NAMALWA (cell line): ENCODE measurements at regions not wholly inside any gene's neighbourhood (a gene's known extent, or its start where the extent isn't known, plus 50 kb on each side); places are given as distances from the start of the nearest gene placed in this dataset.

Source experiments
- DNase-seq: peaks from one replicate; pipeline ENCODE4 v3.0.0-alpha.2; 2015; ENCODE audit warnings: low spot score

DNA sequence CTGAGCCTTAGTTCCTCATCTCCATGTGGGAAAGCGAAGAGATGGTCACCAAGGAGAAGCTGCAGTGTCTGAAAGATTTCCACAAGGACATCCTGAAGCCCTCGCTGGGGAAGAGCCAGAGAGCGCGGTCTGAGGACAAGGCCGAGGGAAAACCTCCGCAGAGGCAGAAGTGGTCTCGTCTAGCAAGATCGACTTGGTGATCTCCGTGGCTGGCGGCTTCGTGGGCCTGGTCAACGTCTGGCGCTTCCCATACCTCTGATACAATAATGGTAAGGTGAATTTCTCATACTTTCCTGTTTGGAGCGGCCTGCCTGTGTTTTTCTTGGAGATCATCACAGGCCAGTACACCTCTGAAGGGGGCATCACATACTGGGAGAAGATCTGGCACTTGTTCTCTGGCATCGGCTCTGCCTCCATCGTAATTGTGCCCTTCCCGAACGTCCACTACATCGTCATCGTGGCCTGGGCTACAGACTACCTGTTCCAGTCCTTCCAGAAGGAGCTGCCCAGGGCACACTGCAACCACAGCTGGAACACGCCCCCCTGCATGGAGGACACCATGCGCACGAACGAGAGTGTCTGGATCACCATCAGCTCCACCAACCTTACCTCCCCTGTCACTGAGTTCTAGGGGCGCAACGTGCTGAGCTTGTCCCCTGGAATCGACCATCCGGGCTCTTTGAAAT lies 841.1 kb upstream of the TMPRSS15 start:
- DNase-seq: no peak

DNA sequence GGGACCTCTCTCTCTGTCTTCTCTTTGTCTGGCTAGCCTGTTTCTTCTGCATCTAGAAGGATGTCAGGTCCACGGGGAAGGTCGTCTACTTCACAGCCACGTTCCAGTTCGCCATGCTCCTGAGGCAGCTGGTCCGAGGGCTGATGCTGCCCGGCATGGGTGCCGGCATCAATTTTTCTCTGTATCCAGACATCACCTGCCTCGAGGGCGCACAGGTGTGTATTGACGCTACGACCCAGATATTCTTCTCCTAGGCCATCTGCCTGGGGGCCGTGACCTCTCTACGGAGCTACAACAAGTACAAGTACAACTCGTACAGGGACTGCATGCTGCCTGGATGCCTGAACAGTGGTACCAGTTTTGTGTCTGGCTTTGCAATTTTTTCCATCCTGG lies 841.6 kb upstream of the TMPRSS15 start:
- no peak for DNase-seq

DNA sequence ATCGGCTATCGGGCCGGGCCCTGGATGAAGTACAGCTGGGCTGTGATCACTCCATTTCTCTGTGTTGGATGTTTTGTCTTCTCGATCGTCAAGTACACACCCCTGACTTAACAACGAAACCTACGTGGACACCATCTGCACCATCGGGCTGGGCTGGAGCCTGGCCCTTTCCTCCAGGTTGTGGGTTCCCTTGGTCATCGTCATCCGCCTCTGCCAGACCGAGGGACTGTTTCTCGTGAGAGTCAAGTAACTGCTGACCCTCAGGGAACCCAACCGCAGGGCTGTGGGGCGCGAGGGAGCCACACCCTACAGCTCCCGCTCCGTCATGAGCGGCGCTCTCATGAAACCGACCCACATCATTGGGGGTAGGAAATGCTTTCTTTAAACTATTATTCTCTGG lies 842.4 kb upstream of the TMPRSS15 start:
- no peak for DNase-seq

DNA sequence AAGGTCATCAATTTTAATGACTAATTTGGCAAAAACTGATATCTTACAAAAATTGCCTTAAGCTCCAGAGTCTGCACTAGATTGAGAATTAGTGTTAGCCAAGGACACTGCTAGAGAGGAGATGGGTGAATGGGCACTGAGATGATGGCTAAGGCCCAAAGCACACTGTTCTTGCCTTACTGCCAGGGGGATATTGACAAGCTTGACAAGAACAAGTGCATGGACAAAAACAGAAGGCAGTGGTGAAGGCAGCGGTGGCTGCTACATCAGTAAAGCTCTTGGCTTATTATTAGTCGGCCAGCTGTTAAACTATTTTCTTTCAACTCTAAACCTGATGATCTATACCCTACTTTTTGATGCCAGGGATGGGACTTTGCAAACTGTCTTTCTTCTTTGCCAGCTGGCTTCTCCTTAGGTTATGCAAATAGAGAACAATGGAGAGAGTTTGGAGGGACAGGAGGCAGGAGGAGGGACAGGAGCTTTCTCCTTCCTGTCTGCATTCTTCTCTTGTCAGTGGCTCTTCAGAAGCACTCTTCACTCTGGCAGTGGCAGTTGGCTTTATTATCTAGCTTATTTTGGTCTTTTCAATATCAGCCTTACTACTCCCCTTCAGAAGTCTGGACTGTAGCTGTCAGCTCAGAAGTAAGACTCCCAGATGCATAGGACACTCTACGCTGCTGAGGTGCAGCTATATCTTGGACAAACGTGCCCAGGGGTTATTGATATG lies 853.5 kb upstream of the TMPRSS15 start:
- DNase-seq: no peak

DNA sequence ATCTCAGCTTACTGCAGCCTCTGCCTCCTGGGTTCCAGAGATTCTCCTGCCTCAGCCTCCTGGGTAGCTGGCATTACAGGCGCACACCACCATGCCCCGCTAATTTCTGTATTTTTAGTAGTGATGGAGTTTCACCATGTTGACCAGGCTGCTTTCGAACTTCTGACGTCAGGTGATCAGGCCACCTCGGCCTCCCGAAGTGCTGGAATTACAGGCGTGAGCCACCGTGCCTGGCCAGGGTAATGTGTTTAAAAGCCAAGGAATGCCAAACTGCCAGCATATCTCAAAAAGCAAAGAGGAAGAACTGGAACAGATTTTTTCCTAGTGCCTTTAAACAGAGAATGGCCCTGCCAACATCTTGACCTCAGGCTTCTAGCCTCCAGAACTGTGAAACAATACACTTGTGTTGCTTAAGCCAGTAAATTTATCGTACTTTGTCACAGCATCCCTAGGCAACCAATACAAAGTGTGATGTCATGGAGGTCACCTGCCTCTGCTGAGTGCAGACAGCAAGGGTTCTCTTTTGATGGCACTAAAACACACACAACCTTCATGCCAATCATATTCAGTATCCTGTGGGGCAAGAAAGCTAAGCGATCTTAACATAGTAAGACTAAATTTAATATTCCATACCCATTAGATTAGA lies 858.3 kb upstream of the TMPRSS15 start:
- DNase-seq: no peak

DNA sequence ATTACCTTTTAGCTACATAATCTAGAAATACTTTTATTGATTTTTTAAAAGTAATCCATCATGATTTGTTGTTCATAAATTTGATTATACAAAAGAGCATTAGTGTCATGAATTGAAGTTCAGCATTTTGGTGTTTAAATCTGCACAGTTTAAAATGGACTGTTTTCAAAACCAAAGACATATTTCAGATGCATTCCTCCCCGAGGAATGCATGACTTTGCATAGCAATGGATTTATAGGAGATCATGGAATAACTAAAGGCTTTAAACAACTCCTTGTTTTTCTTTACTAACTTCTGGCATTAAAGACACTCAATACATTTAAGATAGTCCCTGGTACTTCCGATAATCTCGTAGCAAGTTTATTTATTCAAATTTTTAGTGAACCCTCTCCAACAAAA lies 863.1 kb upstream of the TMPRSS15 start:
- DNase-seq: no peak

DNA sequence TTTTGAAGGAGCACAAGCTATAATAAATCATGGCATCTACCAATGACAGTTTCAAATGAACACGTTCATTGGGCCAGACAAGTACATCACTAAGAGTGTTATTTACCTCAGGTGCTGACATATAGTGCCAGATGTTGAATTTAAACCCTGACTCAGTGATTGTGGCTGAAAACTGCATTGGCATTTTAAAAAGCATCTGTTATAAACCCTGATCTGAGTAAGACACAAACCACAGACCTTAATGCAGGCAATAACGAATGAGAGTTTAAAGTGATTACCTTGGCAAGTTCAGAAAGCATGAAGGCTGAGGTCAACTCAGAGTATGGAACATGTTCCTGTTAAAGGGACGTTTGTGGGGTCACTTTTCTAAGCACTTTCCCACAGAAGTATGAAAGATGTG lies 865.1 kb upstream of the TMPRSS15 start:
- DNase-seq: no peak

DNA sequence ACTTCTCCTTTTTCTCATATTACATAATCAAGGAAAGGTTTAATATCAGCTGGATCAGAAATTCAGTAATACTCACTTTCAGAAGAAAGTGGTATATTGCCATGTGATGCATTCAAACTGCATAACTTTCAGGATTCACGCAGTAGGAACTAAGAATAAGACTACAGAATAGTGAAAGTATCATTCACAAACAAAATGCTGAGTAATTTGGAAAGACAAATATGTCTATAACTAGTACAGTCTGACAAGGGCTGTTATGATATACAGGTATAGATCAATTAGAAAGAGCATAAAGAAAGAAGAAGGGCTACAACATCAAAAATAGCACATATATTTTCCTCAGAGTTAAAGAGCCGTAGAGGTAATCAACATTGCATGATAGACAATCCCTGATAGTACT lies 871.5 kb upstream of the TMPRSS15 start:
- no peak for DNase-seq

DNA sequence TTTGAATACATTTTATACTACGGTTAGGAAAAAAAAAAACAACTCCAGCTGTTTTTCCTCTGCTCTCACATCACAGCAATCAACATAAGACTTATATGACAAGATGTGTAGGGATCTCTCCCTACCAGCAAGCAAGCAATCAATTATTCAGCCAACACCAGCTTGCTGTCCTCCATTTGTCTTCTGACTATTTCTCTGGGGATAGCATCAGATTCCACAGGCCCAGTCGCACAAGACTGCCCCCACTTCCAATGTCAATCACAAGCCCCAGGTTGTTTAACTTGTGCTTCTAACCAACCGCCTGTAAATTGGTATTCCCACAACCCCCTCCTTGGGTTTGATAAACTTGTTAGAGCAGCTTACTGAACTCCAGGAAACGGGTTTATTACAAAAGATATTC lies 873.1 kb upstream of the TMPRSS15 start:
- no peak for DNase-seq

DNA sequence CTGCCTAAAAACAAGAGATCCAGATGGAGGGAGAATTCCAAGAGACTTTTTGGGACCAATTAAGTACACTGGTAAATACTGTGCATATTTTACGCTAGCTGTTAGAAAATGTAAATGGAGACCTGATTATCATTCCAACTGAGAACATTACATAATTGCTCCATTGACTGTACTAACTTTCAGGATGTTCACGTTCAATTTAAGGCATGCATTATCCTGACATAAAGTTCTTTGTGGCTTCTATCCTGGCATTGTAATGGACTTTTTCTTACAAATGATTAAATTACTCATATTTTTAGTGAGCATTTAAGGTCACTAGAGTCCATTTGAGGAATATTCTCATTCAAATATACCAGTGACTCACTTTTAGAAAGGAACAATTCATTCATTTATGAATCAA lies 883.3 kb upstream of the TMPRSS15 start:
- DNase-seq: no peak

DNA sequence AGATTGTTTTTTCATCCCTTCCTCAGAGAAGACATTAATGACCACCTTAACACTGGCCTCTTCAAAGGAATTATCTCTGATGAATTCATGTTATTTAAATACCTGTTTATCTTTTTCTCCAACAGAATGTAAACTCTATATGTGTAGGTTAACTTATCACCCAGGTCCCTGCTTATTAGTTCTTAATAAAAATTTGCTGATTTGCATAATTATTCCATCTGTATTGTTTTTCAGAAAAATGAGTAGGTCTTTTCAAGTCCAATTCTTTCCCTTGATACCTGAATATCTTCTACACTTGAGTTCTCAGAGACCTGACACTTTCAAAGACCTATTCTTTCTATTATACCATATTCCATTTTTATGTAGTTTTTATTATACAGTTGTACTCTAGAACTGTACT lies 886.7 kb upstream of the TMPRSS15 start:
- no peak for DNase-seq

DNA sequence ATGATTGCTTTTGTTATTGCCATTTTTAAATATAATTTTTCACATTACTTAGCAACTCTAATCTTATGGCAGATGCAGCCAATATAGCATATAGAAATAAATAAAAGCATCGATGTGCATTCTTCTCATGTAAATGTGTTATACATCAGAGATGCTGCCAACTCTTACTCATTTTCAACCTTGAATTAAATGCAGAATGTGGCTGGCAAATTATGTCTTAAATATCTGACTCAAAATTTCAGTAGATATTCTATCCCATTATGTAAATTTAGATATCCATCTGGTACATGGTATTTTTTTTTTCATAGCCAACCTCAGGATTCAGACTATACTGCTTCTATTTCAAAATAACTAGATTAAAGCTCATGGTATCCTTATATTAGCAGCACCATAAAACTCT lies 916.7 kb upstream of the TMPRSS15 start:
- DNase-seq: no peak

DNA sequence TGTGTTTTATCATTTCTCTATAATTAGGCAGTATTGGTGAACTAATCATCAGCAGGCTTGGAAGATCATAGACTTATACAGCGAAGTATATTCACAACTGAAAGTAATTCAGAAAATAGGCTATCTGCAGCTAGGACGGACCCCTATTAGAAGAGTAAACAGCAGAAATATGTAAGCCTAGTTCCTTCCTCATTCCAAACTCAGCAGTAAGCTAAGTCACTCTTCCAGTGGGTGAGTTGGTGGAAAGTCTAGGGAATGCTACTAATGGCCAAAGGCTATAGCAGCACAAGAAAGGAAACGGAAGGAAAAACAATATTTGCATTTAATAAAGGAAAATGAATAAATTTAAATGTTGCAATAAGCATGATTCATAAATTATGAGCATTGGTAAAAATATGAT lies 918.1 kb upstream of the TMPRSS15 start:
- no peak for DNase-seq

DNA sequence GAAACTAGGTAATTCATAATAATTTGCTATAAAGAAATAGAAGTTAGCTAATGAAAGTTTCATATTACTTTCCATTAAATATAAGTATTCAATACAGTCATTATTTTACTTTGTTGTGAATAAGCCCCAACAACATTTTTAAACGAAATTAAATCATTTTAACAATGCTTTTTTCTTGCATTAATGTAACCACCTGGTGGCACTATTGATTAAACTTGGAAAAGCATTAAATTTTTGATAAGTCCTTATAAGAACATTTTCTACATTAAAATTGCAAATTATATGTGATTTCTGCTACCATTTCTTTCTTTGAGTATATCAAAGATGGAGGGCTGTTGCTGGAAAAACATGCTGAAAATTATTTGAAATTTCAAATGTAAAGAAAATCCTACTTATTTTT lies 918.8 kb upstream of the TMPRSS15 start:
- peak; percentile 17 for DNase-seq

DNA sequence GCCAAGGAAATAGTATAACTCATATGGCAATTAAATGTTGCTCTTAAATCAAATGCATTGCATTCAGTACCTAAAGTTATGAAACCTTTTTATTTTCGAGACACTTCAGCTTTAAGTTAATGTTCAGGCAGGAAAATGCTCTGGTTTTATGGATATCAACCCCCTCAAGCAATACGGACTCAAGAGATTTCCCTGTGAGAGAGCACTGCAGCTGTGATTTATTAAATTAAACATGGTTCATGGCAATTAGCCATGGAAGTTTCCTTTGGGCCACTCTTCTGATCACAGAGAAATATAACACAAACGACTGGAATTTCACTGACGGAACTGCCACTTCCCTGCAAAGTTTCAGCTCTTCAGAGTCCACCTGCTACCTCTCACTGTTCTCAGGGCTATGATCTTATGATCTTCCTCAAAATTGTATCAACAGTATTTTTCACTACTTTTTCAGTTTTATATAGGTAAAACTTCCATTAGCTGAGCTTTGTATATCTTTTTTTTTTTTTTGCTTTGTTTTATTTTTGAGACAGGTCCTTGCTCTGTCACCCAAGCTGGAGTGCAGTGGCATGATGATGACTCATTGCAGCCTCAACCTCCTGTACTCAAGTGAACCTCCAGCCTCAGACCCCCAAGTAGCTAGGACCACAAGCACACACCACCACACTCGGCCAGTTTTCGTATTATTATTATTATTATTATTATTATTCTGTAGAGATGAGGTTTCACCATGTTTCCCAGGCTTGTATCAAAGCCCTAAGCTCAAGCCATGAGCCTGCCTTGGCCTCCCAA lies 923.1 kb upstream of the TMPRSS15 start:
- no peak for DNase-seq

DNA sequence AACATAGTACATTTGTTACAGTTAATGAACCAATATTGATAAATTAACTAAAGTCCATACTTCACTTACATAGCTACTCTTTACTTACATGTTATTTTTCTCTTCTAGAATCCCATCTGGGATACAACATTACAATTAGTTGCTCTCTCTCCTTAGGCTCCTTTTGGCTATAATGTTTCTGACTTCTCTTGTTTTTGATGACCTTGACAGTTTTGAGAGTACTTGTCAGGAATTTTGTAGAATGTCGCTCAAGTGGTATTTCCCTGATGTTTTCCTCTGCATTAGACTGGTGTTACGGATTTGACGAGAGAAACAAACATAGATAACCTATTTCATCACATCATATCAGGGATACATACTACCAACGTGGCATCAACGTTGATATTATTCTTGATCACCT lies 925.4 kb upstream of the TMPRSS15 start:
- no peak for DNase-seq

DNA sequence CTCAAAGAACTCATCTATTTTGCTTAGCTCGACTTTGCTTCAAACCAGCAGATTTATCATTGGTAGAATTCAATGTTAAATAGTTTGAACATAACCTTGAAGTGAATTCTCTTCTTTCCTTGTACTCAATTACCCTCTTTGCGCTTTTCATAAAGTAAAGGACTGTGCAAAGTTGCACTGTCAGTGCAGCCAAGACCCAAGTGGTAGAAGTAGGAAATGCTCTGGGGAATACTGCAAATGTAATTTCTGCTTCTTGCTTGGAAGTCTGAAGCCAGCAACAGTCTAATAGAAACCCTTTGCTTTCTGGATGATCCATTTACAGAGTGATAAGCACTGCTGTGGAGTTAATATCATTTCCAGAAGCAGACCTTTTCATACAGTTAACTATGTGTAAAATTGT lies 936.7 kb upstream of the TMPRSS15 start:
- DNase-seq: peak; percentile 9

DNA sequence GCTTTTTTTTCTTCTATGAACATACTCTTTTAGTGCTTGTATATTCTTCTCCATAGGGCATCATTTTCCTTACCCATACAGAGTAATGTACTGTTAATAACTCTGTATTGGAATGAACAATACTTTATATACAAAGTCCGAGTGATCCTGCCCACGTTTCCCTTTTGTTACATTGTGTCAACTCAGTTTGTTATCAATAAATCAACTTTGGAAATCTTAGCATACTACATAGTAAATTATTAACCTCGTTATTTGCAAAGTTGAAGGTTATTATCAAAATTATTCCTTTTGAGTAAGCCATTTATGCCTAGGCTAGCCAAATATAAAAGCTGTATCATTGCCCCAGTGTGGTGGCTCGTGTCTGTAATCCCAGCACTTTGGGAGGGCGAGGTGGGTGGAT lies 937.4 kb upstream of the TMPRSS15 start:
- no peak for DNase-seq

DNA sequence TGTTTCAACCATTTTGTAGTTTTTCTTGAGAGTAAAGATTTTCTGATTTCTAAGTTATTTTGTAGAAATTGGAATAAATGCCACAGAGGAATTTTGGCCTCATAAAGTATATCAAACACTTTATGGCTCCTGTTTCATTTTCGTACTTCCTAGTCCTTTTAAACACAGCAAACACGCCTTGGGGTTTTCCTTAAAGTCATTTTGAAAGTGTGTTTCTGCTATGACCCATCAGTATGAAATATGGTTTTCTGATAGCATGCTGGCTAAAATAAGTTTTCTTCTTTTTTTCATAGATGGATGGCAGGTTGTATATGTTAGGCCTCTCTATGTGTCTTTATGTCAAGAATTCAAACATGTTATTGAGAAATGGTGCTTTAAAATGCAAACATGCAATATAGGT lies 940.1 kb upstream of the TMPRSS15 start:
- no peak for DNase-seq

DNA sequence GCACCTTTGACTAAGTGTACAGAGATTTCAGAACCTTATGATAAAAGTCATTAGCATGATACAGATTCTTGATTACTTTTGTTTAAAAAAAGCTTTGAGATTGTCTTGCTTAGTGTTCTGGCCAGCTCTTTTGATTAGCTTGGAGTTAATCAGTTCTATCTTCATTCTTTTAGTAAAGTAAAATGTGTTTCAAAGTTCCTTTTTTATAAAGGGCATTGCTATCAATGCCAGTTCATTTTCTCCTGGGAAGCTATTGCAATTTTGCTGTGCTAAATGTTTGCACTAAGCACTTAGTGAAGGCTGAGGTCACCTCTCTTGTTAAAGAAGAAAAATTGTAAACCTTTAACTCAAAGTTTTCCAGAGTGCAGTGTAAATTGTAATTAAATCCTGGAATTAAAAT lies 946.7 kb upstream of the TMPRSS15 start:
- no peak for DNase-seq

DNA sequence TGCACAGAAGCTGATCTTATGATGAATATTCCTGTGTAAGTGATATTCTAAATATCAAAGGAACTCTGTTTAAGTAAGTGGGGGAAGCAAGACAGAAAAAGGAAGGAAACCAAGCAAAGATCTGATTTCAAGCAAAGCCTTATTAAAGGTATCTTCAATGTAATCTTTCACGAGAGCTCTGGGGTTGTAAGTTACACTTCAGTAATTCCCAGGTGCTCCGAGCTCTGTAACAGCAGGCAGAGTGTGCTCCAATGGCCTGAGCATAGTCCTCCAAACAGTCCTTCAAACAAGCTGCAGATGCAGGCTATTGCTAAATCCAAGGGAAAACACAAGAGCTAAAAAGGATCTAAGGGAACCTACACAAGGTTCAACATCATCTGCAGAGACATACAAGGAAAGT lies 949.7 kb upstream of the TMPRSS15 start:
- peak; percentile 15 for DNase-seq

DNA sequence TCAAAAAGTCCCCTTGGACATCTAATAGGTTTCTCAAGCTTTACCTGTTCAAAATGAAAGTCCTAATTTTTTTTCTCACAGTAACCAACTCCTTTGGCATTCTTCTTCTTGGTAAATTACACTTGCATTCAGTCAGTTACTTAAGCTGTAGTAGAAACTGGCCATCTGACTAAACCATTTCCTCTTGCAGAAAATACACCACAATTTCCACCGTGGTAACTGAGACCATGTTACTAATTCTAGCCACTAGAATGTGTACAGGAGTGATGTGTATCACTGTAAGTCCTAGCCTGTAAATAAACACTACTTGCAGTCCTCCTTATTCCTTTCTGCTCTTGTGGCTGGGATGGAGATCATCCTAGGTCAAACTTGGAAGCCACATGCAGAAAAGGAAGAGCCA lies 965.4 kb upstream of the TMPRSS15 start:
- no peak for DNase-seq

DNA sequence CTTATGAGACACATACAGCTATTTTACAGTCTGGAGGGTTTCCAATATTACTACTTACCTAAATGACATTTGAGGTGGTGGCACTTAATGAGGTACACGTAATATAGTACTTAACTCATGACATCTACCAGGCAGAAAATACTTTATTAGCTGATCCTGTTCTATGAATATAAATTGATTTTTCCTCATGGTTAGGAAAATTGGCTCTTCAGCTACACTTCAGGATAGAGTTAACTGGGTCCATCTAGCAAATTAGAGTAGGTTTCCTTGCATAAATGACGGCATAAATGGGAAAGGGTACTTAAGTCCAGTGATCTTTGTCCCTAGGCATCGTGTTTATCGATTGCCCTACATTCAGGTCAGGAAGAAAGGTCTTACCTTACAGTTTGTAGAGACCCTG lies 988.8 kb upstream of the TMPRSS15 start:
- DNase-seq: no peak
